MCF 10A (cell line): ENCODE measurements at regions not wholly inside any gene's neighbourhood (a gene's known extent, or its start where the extent isn't known, plus 50 kb on each side); places are given as distances from the start of the nearest gene placed in this dataset.

ENCODE experiments used
- BruUV-seq: library from RNA; stranded (reverse); fragments of 400-500 nt; replicated peaks from 2 replicates; lab custom pipeline; 2021; lab: Mats Ljungman, UMichigan
- CTCF ChIA-PET: fragments of 300-600 bp; sonication (Branson Sonifier 250); formaldehyde crosslinking; extraction: SDS; loops from one replicate; lab custom pipeline; 2021; ENCODE audit warnings: antibody characterized with exemption, inconsistent platforms; lab: Yijun Ruan, JAX
- POLR2A ChIA-PET: fragments of 300-600, 350-650 bp; sonication (Branson Sonifier 250); formaldehyde crosslinking; extraction: SDS; loops from one replicate; lab custom pipeline; 2020; ENCODE audit warnings: antibody characterized with exemption, inconsistent platforms; lab: Yijun Ruan, JAX
- DNase-seq: peaks from one replicate; pipeline ENCODE4 v3.0.0-alpha.2; 2018; ENCODE audit not compliant: unreplicated experiment
- H3K27ac Mint-ChIP-seq: one replicate; pipeline ENCODE4 v1.8.0; 2022; ENCODE audit warnings: mild to moderate bottlenecking, low read depth, mixed read lengths; ENCODE audit not compliant: unreplicated experiment
- H3K27me3 Mint-ChIP-seq: one replicate; pipeline ENCODE4 v1.8.0; 2022; ENCODE audit warnings: mixed read lengths; ENCODE audit not compliant: insufficient read depth, unreplicated experiment
- H3K36me3 Mint-ChIP-seq: one replicate; pipeline ENCODE4 v1.8.0; 2022; ENCODE audit warnings: mild to moderate bottlenecking, moderate library complexity, mixed read lengths; ENCODE audit not compliant: insufficient read depth, unreplicated experiment
- H3K4me1 Mint-ChIP-seq: one replicate; pipeline ENCODE4 v1.8.0; 2022; ENCODE audit warnings: mixed read lengths; ENCODE audit not compliant: insufficient read depth, unreplicated experiment
- H3K4me3 Mint-ChIP-seq: one replicate; pipeline ENCODE4 v1.8.0; 2022; ENCODE audit warnings: mild to moderate bottlenecking, moderate library complexity, mixed read lengths; ENCODE audit not compliant: unreplicated experiment
- H3K9me3 Mint-ChIP-seq: one replicate; pipeline ENCODE4 v1.8.0; 2022; ENCODE audit warnings: mixed read lengths; ENCODE audit not compliant: unreplicated experiment
- intact Hi-C: fragments of 100-400 bp; cut with micrococcal nuclease; formaldehyde crosslinking; loops from 2 replicates; pipeline ENCODE4 v1.14.1; 2022
- TF ChIP-seq, protein P1 (sequence below): fragments of 200-600 bp; IDR thresholded peaks from one replicate; pipeline ENCODE4 v1.8.0; 2022; ENCODE audit warnings: antibody characterized with exemption, mild to moderate bottlenecking; ENCODE audit not compliant: unreplicated experiment

- BruUV-seq: no TSS peak
- H3K27me3 Mint-ChIP-seq: peaks cover 52% of the 10 kb centered on the region
- DNase-seq: no peak
- ChIA-PET POLR2A (interaction anchor here (0.7 to 6.4 kb wide), 4 partner anchors 11 to 189 kb away, joined by 4 to 39 read pairs (median 5); no protein-coding TSS in a partner anchor), CTCF (no interaction called here)
- no peak overlapping the region for H3K4me3 Mint-ChIP-seq
- intact Hi-C loops: loop anchor here (10.0 kb wide), 1 partner anchor 389 kb away; no protein-coding TSS in a partner anchor
- H3K4me1 Mint-ChIP-seq: peaks cover 40% of the 10 kb centered on the region
- no peaks in the 10 kb centered on the region for H3K36me3 Mint-ChIP-seq
- H3K27ac Mint-ChIP-seq: no peak overlapping the region
- TF ChIP-seq, protein P1, sequence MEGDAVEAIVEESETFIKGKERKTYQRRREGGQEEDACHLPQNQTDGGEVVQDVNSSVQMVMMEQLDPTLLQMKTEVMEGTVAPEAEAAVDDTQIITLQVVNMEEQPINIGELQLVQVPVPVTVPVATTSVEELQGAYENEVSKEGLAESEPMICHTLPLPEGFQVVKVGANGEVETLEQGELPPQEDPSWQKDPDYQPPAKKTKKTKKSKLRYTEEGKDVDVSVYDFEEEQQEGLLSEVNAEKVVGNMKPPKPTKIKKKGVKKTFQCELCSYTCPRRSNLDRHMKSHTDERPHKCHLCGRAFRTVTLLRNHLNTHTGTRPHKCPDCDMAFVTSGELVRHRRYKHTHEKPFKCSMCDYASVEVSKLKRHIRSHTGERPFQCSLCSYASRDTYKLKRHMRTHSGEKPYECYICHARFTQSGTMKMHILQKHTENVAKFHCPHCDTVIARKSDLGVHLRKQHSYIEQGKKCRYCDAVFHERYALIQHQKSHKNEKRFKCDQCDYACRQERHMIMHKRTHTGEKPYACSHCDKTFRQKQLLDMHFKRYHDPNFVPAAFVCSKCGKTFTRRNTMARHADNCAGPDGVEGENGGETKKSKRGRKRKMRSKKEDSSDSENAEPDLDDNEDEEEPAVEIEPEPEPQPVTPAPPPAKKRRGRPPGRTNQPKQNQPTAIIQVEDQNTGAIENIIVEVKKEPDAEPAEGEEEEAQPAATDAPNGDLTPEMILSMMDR: no peak
- no peaks in the 10 kb centered on the region for H3K9me3 Mint-ChIP-seq
These were observed 100.6 kb downstream of the RHOU start for GRCh38 chr1:228835911-228836310.

DNA sequence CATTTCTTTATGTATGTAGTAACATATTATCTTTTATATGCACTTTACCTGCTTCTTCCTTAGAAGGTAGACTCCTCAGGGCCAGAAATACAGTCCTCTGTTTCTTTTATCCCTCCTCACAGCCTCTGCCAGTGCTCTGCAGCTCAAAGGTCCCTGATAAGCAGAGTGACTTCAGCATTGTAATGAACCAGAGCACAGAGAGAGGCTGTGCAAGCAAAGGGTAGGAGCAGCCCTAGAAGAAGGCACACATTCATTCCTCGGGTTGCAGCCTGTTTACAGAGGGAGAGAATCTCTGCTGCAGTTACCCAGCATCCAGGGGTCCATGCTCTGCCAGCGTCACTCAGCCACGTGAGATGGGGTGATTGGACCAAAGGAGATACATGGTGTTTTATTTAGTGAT is 101.1 kb downstream of the RHOU start:
- H3K9me3 Mint-ChIP-seq: no peaks in the 10 kb centered on the region
- no peak for DNase-seq
- H3K27me3 Mint-ChIP-seq: peaks cover 52% of the 10 kb centered on the region
- no TSS peak for BruUV-seq
- H3K27ac Mint-ChIP-seq: peak overlapping the region; percentile 78
- CTCF ChIA-PET: no interaction called here
- no peak overlapping the region for H3K4me3 Mint-ChIP-seq
- no peaks in the 10 kb centered on the region for H3K36me3 Mint-ChIP-seq
- peaks cover 35% of the 10 kb centered on the region for H3K4me1 Mint-ChIP-seq
- intact Hi-C loops: loop anchor here (10.0 kb wide), 1 partner anchor 388 kb away; no protein-coding TSS in a partner anchor
- POLR2A ChIA-PET: interaction anchor here (0.5 to 6.4 kb wide), 4 partner anchors 11 to 184 kb away, joined by 4 to 39 read pairs (median 6); no protein-coding TSS in a partner anchor
- TF ChIP-seq, protein P1: no peak

DNA sequence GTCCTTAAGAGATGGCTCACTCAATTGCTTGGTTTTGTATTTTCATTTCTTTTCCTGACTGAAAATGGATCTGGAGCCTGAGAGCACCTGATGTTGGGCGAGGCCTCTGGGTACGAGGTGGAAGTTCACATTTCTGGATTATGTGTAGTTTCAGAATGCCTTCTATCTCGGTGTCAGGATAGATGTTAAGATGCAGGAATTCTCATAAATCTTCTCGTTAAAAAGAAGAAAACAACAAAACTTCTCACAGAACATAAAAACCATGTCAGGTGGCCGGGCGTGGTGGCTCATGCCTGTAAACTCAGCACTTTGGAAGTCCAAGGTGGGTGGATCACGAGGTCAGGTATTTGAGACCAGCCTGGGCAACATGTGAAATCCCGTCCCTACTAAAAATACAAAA is 101.8 kb downstream of the RHOU start:
- ChIA-PET CTCF (interaction anchor here (0.5 to 2.2 kb wide), 8 partner anchors 14 to 393 kb away, joined by 3 to 10 read pairs (median 4); no protein-coding TSS in a partner anchor), POLR2A (interaction anchor here (0.5 to 6.4 kb wide), 12 partner anchors 9 to 393 kb away, joined by 3 to 39 read pairs (median 12); no protein-coding TSS in a partner anchor)
- Mint-ChIP-seq H3K36me3 (no peaks in the 10 kb centered on the region), H3K27ac (peak overlapping the region; percentile 78), H3K4me3 (no peak overlapping the region), H3K4me1 (peaks cover 40% of the 10 kb centered on the region), H3K27me3 (peaks cover 52% of the 10 kb centered on the region), H3K9me3 (no peaks in the 10 kb centered on the region)
- DNase-seq: no peak
- TF ChIP-seq, protein P1: no peak
- intact Hi-C loops: loop anchor here (10.0 kb wide), 1 partner anchor 388 kb away; no protein-coding TSS in a partner anchor
- no TSS peak for BruUV-seq

DNA sequence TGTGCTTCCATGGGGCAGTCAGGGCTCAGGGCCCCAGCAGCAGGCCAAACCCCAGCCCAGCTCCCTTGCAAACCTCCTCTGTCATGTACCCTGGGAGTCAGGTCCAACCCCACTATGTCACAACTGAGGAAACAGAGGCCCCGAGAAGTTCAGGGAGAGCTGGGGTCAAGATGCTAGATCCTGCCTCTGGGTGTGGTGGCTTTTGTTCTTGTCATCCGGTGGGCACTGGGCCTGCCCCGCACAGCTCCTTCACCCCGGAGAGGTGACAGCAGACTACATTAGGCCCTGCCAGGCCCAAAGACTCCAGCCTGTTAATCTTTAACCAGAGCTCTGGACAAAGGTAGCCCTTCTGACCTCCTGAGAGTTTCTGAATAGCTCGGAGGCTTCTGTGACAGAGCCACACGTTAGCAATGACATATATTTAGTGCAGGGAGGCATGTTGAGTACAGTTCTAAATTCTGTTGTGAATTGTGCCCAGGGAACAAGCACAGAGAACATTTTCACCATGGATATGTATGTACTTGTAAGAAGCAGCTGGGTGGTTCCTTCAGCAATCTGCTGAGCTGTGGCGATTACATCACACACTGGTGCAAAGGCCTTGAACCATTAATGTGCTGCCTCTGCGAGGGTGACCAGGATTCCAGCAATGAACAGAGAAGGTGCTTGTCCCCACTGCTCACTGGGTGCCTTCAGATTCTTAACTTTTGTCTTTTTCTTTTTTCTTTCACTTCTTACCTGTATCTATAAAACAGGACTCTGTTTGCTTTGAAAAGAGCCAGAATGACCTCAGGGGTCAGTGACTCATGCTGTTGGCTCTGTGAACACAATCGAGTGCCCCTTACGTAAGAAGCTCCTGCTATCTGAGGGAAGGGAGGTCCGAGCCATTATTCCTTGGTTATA is 102.8 kb downstream of the RHOU start:
- BruUV-seq: no TSS peak
- TF ChIP-seq, protein P1: no peak
- ChIA-PET POLR2A (interaction anchor here (0.6 to 2.9 kb wide), 45 partner anchors 10 to 1901 kb away, joined by 3 to 38 read pairs (median 4); partner anchors contain the start of gene NUP133), CTCF (interaction anchor here (0.5 to 2.2 kb wide), 16 partner anchors 15 to 394 kb away, joined by 3 to 10 read pairs (median 4); no protein-coding TSS in a partner anchor)
- intact Hi-C loops: loop anchor here (10.0 kb wide), 1 partner anchor 387 kb away; no protein-coding TSS in a partner anchor
- H3K27me3 Mint-ChIP-seq: peaks cover 42% of the 10 kb centered on the region
- H3K9me3 Mint-ChIP-seq: no peaks in the 10 kb centered on the region
- H3K36me3 Mint-ChIP-seq: no peaks in the 10 kb centered on the region
- H3K27ac Mint-ChIP-seq: peak overlapping the region; percentile 78
- peak overlapping the region; percentile 4 for H3K4me3 Mint-ChIP-seq
- peaks cover 50% of the 10 kb centered on the region for H3K4me1 Mint-ChIP-seq
- peak; percentile 100 for DNase-seq
